ENCODE measurements at regions not wholly inside any gene's neighbourhood (a gene's known extent, or its start where the extent isn't known, plus 50 kb on each side); places are given as distances from the start of the nearest gene placed in this dataset.

DNA sequence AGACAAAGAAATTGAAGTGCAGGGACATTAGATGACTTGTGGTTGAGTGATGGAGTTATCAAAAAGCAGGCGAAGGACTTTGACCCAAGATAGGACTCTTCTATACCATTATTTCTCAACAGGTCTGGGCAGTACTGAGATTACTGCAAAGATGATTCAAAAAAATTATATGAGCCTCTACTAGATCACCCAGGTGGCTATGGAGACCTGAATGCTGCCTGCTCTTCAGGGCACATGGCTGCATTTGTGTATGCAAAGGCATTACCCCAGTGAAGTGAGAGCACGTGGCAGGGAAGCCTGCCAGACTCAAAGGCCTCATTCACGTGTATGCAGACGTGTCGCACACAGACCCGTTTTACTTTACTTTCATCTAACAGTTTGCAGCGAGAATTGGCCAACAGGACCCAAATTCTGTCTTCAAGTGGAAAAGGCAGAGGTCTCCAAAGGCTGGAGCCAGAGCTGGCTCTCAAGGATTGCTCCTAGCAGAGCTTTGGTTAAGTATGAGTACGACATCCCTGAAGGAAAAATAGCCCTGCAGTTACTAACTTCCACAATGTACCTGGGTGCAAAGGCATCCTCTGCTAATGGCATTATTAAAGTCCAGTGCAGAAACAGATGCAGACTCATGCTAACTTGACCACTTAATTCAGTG lies 113.8 kb upstream of the ARMC2 start:
- no peak for DNase-seq (ENCODE audit: extremely low read depth, low read depth, low spot score)

- DNase-seq (ENCODE audit: extremely low read depth, low read depth, low spot score) = no peak
These were observed 112.8 kb upstream of the ARMC2 start for GRCh38 chr6:108735310-108736001.

GRCh38 chr6:108736002-108736361 lies 112.2 kb upstream of the ARMC2 start:
- DNase-seq (ENCODE audit: extremely low read depth, low read depth, low spot score) = no peak

- no peak for DNase-seq (ENCODE audit: extremely low read depth, low read depth, low spot score)
These were observed 111.4 kb upstream of the ARMC2 start for GRCh38 chr6:108736832-108737231.

DNA sequence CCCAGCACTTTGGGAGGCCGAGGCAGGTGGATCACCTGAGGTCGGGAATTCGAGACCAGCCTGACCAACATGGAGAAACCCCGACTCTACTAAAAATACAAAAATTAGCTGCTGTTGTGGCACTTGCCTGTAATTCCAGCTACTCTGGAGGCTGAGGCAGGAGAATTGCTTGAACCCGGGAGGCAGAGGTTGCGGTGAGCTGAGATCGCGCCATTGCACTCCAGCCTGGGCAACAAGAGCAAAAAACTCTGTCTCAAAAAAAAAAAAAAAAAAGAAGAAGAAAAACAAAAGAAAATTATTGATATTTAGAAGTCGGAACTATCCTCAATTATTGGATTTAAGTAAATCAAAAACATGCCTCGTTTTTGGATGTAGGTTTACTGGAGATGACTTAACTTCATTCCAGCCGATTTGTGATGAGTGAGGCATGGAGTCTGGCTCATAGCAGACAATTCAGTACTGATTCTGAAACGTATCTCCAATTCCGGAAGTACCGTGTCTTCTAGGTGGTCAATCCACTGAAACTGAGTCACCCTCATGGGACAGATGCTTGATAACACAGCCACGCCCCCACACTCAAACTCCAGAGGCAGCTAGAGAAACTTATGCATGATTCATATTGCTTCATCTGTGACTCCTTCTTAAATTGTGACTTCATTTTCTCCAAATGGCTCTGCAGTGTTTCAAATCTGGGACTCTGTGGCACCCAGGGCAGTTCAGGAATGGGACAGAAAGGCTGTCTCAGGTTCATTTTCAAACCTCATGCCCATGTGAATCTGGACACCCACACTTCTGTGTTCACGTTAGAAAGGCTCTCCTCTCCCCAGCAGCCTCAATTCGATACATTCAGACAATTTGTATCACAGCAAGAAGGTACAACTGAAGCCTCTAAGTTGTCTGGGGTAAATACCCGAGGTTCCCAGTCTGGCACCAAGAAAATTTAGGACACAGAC lies 110.4 kb upstream of the ARMC2 start:
- peak; percentile 48 for DNase-seq (ENCODE audit: extremely low read depth, low read depth, low spot score)

DNA sequence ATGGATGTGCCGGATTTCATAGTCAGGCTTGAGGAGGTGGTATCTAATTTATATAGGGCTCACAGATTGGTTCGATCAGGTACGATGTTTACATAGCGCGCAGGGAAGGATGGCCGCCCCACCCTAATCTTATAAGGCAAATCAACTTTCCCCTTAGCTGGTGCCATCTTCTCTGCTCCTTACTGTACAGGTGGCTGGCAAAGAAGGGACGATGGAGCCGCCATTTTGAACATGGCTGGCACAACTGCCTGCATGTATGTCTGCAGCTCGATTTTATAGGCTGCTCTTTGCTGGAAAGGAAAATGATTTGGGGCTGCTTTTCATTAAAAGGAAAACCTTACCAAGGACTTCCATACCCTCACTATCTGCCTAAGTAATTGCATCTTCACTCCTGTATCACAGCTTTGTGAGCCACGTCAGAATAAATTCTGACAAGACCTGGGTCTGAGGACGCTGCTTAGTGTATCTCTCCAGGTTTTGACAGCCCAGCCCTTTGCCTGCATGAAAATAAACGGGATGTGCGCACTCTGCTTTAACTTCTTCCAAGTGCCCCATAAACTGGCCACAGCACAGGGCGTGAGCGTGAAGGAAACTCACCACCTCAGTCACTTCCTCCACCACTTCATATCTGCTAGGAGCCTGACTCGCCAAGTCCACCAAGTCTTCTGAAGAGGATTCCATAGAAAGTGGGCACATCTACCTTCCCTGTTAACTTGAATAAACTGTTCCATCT lies 109.4 kb upstream of the ARMC2 start:
- DNase-seq (ENCODE audit: extremely low read depth, low read depth, low spot score) = no peak

GRCh38 chr6:108739496-108740330 lies 108.5 kb upstream of the ARMC2 start:
- DNase-seq (ENCODE audit: extremely low read depth, low read depth, low spot score) = peak; percentile 51

DNA sequence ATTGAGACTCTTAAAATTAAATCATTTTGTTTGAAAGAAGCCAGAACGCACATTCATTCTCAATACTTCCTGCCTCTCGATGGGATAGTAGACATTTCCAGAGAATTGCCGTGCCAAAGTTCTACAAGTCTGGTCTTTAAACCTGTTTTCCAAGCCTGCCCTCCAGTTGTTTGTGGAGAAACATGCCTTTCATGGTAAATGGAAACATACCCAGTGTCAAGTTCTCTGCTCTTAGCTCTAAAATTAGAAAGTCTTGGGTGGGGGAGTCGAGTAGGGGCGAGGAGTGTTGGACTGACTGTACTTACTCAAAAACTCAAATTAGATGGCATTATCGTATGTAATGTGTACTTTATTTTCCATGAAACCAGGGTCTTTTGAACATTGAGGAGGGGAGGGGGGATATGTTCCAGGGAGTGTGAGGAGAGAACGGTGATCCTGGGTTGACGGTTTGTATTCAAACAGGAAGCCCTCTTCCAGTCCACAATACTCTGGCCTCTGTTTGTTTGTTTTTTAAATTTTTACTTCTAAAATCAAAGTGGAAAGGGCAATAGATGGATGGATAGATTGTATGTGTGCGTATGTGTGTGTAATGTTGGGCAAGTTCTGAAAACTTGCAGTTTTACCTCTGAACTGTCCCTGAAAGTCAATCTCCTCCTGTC lies 106.8 kb upstream of the ARMC2 start:
- no peak for DNase-seq (ENCODE audit: extremely low read depth, low read depth, low spot score)

DNA sequence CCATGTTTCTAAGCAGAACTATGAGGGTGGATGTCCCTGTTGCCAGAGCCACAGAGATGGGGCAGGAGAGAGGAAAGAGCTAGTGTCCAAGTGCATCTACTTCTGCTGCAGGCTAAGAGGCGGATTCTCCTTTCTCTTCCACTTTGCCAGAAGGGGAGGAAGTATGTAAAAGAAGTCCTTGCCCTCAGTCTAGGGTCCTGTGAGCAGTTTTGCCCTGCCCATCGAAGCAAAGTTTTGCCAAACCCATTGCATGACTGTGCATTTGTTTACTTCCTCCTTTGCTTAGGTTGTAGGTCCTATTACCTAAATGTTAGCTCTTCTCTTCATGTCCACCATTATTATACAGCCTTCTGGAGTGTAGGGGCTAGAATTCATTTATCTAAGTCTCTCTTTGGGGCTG lies 106.2 kb upstream of the ARMC2 start:
- DNase-seq (ENCODE audit: extremely low read depth, low read depth, low spot score) = no peak

DNA sequence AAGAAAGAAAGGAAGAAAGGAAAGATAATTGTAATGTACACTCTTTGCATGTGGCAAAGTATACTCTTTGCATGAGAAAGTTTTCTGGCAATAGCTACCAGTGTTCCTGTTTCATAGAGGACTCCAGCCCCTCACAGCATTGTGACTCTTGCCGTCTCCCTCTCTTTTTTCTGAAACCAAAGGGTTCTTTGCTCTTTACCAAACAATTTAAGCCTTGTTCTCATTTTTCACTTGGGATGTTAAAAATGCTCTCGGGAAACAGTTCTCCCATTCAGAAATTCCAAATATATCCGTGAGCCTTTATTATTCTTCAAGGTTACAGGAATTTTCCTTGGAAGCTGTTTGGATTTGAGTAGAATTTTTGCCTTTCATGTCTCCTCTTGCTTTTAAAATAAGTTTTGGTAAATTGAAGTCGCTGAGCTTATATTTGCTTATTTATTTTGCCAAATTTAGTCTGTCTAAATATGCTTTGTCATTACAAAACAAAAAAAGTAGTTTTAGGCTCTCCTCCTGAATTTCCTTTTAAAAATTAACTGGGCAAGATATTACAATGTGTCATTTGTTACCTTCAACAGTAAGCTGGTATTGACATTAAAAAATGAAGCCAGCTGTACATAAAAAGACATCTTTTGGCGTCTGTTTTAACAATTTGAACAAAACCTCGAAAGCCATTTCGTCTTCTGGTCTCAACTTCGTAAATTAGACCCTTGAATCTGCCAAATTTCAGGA lies 103.8 kb upstream of the ARMC2 start:
- no peak for DNase-seq (ENCODE audit: extremely low read depth, low read depth, low spot score)

DNA sequence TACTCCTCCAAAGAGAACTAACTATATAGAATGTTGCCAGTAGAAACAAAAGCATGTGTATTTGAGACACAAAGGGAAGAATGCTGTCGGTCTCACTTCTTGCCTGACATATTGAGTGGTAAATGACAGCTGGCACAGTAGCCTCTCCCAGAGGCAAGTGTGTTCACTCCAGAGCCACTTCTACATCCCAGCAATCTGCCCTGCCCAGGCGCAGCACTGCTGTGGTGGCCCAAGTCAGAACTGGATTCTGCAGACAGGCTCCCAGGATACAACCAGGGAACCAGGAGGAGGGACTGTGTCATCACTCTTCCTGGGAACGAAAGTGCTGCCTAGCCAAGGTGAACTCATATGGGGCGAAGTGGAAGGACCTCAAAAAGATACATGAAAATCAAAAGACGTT lies 103.2 kb upstream of the ARMC2 start:
- no peak for DNase-seq (ENCODE audit: extremely low read depth, low read depth, low spot score)

DNA sequence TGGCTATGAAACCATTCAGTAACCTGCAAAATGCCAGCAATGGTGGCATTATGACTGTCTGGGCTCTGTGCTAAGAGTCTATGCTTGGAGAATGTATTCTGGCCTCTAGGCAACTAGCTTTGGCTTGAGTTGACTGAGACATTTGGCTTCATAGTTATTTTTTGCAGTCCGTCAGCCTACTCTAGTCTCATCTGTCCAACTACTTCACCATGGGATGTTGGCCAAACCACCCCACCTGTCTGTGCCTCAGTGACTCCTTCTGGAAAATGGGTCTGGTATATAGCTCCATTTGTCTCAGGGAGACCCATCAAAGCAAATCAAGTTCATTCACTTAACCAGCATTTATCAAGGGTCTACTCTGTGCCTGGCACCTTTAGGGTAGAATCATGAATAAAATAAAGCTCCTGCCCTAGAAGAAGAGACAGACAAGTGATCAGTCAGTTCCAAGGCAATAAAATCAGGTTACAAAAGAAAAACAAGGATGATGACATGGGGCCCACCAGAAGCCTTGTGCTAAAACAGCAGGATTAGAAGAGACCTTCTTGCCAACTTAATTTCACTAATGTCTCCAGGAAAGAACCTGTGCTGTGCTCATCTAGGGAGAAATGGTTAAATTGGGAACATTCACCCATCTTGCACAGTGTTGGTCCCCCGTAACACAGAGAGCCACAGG lies 102.4 kb upstream of the ARMC2 start:
- no peak for DNase-seq (ENCODE audit: extremely low read depth, low read depth, low spot score)

- no peak for DNase-seq (ENCODE audit: extremely low read depth, low read depth, low spot score)
These were observed 101.9 kb upstream of the ARMC2 start for GRCh38 chr6:108746366-108746765.

GRCh38 chr6:108746836-108747575 lies 101.2 kb upstream of the ARMC2 start:
- DNase-seq (ENCODE audit: extremely low read depth, low read depth, low spot score) = no peak

GRCh38 chr6:108748055-108748454 lies 100.2 kb upstream of the ARMC2 start:
- DNase-seq (ENCODE audit: extremely low read depth, low read depth, low spot score) = no peak

GRCh38 chr6:108748959-108749358 lies 99.3 kb upstream of the ARMC2 start:
- no peak for DNase-seq (ENCODE audit: extremely low read depth, low read depth, low spot score)

GRCh38 chr6:108750801-108751200 lies 97.4 kb upstream of the ARMC2 start:
- DNase-seq (ENCODE audit: extremely low read depth, low read depth, low spot score) = no peak

GRCh38 chr6:108751282-108751681 lies 96.9 kb upstream of the ARMC2 start:
- DNase-seq (ENCODE audit: extremely low read depth, low read depth, low spot score) = no peak
